NCI-H146 treated with DMSO at 0.1 percent for 48 hours (cell line): ENCODE measurements at regions not wholly inside any gene's neighbourhood (a gene's known extent, or its start where the extent isn't known, plus 50 kb on each side); places are given as distances from the start of the nearest gene placed in this dataset.

Experiments
- DNase-seq: peaks from one replicate; lab custom pipeline; 2025; ENCODE audit not compliant: unreplicated experiment; lab: John Stamatoyannopoulos, UW

DNA sequence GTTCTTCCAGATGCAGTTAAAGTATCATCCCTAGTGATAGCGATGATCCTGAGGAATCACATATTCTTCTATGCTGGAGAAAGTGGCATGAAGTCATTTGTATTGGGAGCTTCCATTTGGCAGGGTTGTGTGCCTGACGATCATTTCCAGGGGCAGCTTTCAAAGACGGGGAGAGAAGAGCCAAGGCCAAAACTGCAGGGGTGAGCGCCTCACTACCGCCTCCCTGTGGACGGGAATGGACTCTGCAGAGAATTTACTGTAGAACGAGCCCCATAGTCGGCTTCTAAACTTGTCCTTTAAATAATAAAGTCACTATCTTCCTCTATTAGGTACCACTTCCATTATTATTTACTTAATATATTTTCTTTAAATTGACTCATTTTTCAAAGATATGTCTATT, 555.9 kb upstream of the TMEM132C start:
- no peak for DNase-seq

GRCh38 chr12:127712561-127712960, 554.4 kb upstream of the TMEM132C start:
- DNase-seq = no peak

- DNase-seq = no peak
Measured at GRCh38 chr12:127716166-127716565, 550.8 kb upstream of the TMEM132C start.

DNA sequence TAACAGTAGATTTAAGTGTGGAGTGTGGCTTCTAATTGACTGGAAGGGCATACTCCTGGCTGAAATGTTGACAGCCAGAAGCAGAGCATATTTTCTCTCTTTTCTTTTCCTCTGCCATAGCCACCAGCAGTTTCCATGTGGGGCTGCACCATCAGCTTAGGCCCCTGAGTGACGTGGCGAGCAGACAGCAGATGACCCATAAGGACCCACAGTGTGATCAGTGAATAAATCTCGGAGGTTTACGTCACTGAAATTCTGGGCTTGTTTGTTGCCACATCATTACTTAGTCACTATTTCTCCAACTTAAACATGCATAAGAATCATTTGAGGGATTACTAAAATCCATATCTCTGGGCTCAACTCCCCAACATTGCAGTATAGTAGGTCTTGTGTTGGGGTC, 549.7 kb upstream of the TMEM132C start:
- no peak for DNase-seq

GRCh38 chr12:127720334-127720733, 546.6 kb upstream of the TMEM132C start:
- no peak for DNase-seq

GRCh38 chr12:127722611-127723010, 544.4 kb upstream of the TMEM132C start:
- DNase-seq = no peak

- no peak for DNase-seq
Measured at GRCh38 chr12:127723251-127723650, 543.7 kb upstream of the TMEM132C start.

- DNase-seq = no peak
Measured at GRCh38 chr12:127726671-127727315, 540.2 kb upstream of the TMEM132C start.

GRCh38 chr12:127728285-127728684, 538.7 kb upstream of the TMEM132C start:
- no peak for DNase-seq

DNA sequence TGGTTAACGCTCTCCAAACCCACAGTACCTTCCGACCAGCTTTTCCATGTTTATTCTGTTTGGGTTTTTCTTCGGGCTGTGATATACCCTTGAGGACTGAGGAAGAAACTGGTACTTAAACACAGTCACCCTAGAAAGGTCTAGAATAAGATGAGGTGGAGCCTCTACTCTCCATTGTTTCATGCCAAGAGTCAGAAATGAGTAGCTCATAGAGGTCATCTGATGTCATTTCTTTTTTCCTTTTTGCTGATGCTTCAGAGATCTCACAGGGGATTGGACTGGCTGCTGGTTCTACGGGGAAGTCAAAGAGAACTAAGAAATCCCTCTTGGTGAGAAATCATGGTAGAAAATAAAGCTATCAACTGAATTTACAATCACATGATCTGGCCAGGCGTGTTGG, 538.2 kb upstream of the TMEM132C start:
- no peak for DNase-seq

DNA sequence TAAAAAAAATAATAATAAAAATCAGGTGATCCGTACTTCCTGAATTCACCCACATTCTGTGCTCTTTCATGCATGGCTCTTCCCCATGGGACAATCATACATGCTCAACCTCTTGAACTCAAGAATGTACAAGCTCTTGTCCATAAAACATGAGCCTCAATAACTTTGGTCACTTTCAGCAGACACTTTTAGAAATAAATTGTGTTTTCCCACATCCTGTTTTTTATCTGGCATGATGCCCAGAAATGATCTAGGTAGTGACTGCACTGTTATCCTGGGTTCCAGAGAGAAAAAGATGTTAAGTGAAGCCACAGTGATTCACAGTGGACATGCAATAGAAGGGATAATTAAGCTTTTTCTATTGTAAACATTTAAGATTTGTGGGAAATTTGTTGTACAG, 537.6 kb upstream of the TMEM132C start:
- DNase-seq = no peak

DNA sequence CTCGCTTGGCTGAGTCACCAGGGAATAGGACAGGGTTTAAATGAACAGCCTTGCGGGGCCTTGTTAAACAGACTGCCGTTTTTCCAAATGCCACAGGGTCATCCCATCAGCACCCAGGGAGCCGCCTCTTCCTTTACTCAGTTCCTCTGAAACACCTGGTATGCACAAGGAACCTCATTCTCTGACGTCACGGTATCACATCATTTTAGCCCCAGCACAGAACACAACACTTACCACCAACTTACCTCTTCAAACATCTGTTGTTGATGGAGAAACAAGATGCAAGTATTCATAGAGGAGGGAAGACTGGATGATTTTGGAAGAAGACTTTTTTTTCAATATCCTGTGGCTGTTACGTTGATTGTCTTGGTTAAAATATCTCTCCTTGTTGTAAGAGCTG, 535.3 kb upstream of the TMEM132C start:
- DNase-seq = no peak

GRCh38 chr12:127742231-127742630, 524.7 kb upstream of the TMEM132C start:
- no peak for DNase-seq

DNA sequence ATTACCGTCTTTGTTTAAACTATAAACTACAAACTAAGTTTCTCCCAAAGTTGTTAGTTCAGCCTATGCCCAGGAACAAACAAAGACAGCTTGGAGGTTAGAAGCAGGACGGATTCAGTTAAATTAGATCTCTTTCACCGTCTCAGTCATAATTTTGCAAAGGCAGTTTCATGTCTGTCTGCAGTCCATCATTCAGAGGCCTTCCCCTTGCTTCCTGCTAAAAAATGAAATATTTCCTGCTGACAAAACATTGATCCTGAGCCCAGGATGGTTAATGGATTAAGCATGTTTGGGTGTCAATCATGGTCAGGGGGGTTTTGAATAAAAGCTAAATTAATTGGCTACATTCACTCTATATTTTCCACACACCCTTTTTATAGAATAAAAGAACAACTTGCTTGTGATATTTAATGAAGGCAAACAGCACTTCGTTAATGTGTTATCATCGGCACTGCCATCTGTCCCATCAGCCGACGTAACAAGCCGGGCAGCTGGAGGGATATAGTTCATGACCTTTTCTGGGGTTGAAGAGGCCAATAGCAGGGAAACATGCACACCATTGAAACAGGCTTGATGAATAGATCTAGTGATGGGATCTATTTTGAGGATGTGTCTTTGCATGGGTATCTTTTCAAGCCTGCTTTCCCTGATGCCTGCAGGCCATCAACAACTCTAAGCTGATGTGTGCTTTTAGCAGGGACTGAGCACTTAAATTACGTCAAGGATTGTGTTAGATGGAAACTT, 521.3 kb upstream of the TMEM132C start:
- no peak for DNase-seq

- no peak for DNase-seq
Measured at GRCh38 chr12:127749416-127749815, 517.6 kb upstream of the TMEM132C start.

DNA sequence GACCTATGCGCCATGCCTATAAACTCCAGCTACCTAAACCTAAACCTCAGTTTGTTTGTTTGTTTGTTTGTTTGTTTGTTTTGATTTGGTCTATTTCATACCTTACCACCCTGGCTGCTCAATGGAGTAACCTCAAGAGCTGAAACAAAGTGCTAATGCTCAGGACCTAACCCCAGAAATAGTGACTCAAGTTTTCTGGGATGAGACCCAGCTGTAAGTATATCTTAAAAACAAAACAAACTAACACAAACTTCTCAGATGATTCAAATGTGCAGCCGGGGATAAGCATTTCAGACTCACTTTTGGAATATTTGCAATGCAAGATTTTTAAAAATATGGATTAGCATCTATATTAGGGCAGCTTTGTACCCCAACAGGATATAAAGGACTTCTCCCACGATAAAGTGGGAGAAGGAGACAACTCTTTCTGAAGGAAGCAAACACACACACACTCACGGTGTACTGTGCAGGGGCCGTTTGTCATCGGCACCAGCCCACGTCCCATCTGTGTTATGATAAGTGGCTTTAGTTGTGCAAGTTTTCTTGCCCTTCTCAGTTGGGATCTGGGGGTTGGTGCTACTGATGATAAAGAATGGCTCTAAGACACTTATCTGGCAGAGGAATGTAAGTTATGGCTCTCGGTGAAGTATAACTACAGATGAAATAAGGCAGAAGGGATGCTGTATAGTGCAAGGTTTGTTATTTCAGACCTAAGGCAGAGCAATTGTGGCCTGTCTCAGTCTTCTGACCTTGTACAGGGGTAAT, 516.7 kb upstream of the TMEM132C start:
- no peak for DNase-seq

GRCh38 chr12:127752802-127753201, 514.2 kb upstream of the TMEM132C start:
- no peak for DNase-seq

GRCh38 chr12:127760357-127760756, 506.6 kb upstream of the TMEM132C start:
- no peak for DNase-seq

DNA sequence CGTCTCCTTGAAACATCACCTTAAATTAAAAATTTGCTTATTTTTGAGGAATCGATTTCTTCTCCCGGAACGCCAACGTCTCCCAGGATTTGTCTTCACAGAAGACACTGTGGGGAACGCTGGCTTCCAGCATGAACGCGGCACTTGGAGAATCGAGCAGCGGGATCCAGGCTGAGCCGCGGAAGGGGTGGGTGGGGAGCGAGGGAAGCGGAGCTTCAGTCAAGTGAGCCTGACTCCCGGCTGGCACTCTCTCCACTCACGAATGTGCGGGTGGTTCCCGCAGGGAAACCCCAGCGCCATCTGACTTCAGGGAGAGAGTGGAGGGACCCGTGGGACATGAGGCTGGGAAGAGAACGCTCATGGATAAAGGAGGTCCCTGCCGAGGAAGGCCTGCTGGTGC, 506.0 kb upstream of the TMEM132C start:
- DNase-seq = no peak

GRCh38 chr12:127761880-127762279, 505.1 kb upstream of the TMEM132C start:
- no peak for DNase-seq

DNA sequence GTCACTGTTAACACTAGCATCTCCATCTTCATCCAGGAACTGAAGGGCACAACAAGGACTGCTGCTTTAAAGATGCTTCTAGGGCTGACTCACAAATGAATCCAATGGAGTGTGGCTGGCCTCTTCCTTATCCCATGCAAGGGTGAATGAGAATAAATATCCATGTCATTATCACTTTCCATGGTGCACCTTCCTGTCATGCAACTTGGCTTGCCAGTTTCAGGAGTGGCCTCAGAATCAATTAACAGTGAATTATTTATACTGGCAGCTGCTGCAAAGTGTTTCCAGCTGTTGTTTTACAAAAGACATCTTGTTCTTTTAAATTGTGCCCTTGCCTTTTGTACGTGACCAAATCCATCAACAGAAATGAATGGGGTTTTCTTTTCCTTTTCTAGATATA, 499.3 kb upstream of the TMEM132C start:
- DNase-seq = no peak

- no peak for DNase-seq
Measured at GRCh38 chr12:127770118-127770517, 496.9 kb upstream of the TMEM132C start.
